Right lobe of liver (tissue), 6 donors: ENCODE measurements at regions not wholly inside any gene's neighbourhood (a gene's known extent, or its start where the extent isn't known, plus 50 kb on each side); places are given as distances from the start of the nearest gene placed in this dataset.

Experiments used
- ATAC-seq, 4 donors: fragments of 200-7000 bp; cut with Tn5 transposase; one replicate each; pipeline ENCODE4 v1.9.1; 2020; ENCODE audit warnings: mild to moderate bottlenecking in 4 of 4, moderate library complexity in 4 of 4
- DNase-seq, 3 donors: peaks; one replicate each; pipeline ENCODE4 v3.0.0-alpha.2; 2020
- H3K27ac ChIP-seq, 3 donors: fragments of 200-600 bp; one replicate each; pipeline ENCODE4 v1.8.0; 2022
- H3K27me3 ChIP-seq, 2 donors: fragments of 200-600 bp; one replicate each; pipeline ENCODE4 v1.8.0; 2022
- H3K36me3 ChIP-seq, 4 donors: fragments of 200-600 bp; sonication (generic) in 1 of 4; one replicate each; pipeline versions ENCODE4 v1.5.1 to v1.8.0; 2017 to 2022; ENCODE audit warnings: control low read depth in 1 of 4
- H3K4me1 ChIP-seq, 4 donors: fragments of 200-600 bp; sonication (generic) in 1 of 4; one replicate each; pipeline versions ENCODE4 v1.5.1 to v1.8.0; 2017 to 2022; ENCODE audit warnings: control low read depth in 1 of 4
- H3K4me3 ChIP-seq, 3 donors: fragments of 200-600 bp; one replicate each; pipeline ENCODE4 v1.8.0; 2022
- H3K9me3 ChIP-seq, 4 donors: fragments of 200-600 bp; sonication (generic) in 1 of 4; one replicate each; pipeline versions ENCODE4 v1.5.1 to v1.8.0; 2017 to 2022; ENCODE audit warnings: control low read depth in 1 of 4
- CTCF ChIP-seq, 4 donors: fragments of 200-600 bp in 3 of 4; fragments of 450-650 bp in 1 of 4; IDR thresholded peaks; one replicate each; pipeline versions ENCODE4 v1.5.1 to v1.8.0; 2016 to 2022; ENCODE audit warnings: antibody characterized with exemption in 4 of 4, mild to moderate bottlenecking in 2 of 4
- POLR2A ChIP-seq: fragments of 450-650 bp; IDR thresholded peaks from one replicate; pipeline ENCODE4 v1.6.1; 2017; ENCODE audit warnings: antibody characterized with exemption, mild to moderate bottlenecking
- WGBS: methylation state at CpG from one replicate; pipeline ENCODE4 v1.1.6; 2018; ENCODE audit warnings: low coverage, low lambda C conversion rate; ENCODE audit not compliant: insufficient coverage; ENCODE audit errors: missing lambda C conversion rate; 5-methylcytosine and 5-hydroxymethylcytosine counted together
- intact Hi-C, 2 donors: fragments of 100-400 bp; cut with DNase I; formaldehyde crosslinking; loops; one replicate each; pipeline versions ENCODE4 v1.11.2 to v1.14.1; 2022
- donor health status: DM: no; HTN: yes; CAD: no.
- donor health status: DM: no; HTN: no; CAD: no.
- donor health status: DM: no; HTN: no; CAD: no.
- donor health status: DM: no; HTN: yes; CAD: no.
- donor health status: DM: no; HTN: yes; CAD: no.

- H3K36me3 ChIP-seq, result no peaks in the 10 kb centered on the region
- no peak overlapping the region for H3K4me3 ChIP-seq
- H3K9me3 ChIP-seq, result no peaks in the 10 kb centered on the region
- no peak overlapping the region for H3K27ac ChIP-seq
- WGBS, result 16% methylated on average over 2 of the region's 3 CpGs
- H3K4me1 ChIP-seq, result no peaks in the 10 kb centered on the region
- H3K27me3 ChIP-seq, result no peaks in the 10 kb centered on the region
- DNase-seq (no peak), ATAC-seq (no peak)
- TF ChIP-seq POLR2A, result no peak
- no peak for TF ChIP-seq CTCF (IDR thresholded peaks at IDR 0.05)
- intact Hi-C loops, result no loop called here
These were observed 136.2 kb downstream of the SEC16B start for GRCh38 chr1:177833631-177834030.

DNA sequence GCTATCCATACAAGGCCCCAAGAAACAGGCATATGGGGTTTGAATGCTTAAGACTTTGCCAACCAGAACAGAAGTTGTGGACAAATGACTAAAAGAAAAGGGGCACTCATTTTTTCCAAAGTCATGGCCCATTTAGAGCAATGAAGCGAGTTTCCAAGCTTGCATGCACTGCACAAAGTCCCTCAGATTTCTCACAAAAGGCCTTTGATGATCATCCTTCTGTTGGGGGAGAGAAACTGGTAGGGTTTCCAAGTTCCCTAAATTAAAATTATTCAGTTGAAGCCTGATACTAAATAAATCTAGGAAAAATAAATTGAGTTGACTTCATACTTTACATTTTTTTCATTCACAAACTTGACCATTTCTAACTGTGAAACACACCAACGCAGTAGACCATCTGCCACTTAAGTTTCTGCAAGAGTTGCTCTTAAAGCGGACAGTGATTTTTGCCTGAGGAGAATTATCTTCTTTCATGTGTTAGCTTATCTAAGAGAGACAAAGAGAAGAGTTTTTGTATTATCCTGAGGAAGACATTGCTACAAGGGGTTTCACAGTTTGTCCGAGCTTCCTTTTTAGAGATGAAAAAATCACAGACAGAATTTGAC is 139.2 kb downstream of the SEC16B start:
- no peaks in the 10 kb centered on the region for H3K4me1 ChIP-seq
- intact Hi-C loops, result no loop called here
- no peak overlapping the region for H3K4me3 ChIP-seq
- H3K27me3 ChIP-seq, result no peaks in the 10 kb centered on the region
- ATAC-seq (no peak), DNase-seq (no peak)
- 80% methylated on average over 4 of the region's 4 CpGs for WGBS
- no peaks in the 10 kb centered on the region for H3K36me3 ChIP-seq
- no peak for TF ChIP-seq POLR2A
- TF ChIP-seq CTCF (IDR thresholded peaks at IDR 0.05), result no peak
- no peak overlapping the region for H3K27ac ChIP-seq
- H3K9me3 ChIP-seq, result no peaks in the 10 kb centered on the region

DNA sequence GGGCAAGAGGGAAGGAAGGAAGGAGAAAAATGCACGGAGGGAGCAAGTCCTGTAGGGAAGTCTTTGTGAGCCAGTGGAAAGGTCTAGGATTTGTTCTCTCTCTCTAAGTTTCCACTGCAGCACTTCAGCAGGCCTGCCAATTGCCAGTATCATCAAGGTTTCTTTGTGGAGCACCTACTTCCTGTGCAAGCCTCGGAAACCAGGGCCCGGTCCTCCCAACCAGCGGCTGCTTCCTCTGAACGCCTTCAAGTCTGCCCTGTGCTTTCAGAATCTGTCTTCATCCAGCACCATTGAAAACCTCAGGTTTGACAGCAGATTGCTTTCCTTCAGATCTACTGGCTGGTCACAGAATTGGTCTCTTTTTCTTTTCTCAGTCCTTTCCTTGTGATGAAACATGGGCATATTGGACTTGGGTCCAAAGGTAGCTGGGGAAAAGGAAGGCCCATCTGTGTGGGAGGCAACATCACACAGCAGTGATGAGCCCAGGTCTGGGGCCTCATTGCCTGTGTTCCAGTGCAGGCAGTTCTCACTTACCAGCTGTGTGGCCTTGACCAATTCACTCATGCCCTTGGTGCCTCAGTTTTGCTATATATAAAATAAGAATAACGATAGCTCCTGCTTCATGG is 144.5 kb downstream of the SEC16B start:
- TF ChIP-seq POLR2A (no peak), CTCF (IDR thresholded peaks at IDR 0.05) (no peak)
- intact Hi-C loops, result no loop called here
- ATAC-seq, result peak in 2 of 4 donors; percentile 28 to 31
- Histone ChIP-seq H3K27ac (no peak overlapping the region), H3K9me3 (no peaks in the 10 kb centered on the region), H3K4me3 (no peak overlapping the region), H3K27me3 (no peaks in the 10 kb centered on the region), H3K36me3 (no peaks in the 10 kb centered on the region), H3K4me1 (no peaks in the 10 kb centered on the region)
- no peak for DNase-seq
- WGBS, result 36% methylated on average over 1 of the region's 6 CpGs

DNA sequence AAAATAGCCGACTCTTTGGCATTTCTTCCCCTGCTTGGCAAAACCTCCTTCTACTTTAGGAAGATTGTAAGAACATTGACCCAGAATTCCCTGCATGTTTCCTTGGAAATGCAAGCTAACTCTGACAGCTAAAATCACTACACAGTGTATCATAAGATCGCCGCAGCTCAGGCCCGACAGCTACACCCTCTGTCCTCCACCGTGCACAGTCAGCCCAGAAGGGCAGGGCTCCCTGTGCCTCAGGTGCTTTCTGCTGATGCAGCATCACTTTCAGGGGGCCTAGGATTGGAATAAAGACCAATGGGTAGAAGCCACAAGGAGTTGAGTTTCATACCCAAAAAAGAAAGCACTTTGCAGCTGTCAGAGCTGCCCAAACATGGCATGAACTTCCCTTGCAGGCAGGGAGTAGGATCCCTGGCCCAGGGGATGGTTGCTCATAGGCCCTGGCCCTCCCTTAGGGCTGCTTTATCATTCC is 145.3 kb downstream of the SEC16B start:
- 85% methylated on average over 5 of the region's 5 CpGs for WGBS
- Histone ChIP-seq H3K4me3 (no peak overlapping the region), H3K4me1 (no peaks in the 10 kb centered on the region), H3K9me3 (no peaks in the 10 kb centered on the region), H3K36me3 (no peaks in the 10 kb centered on the region), H3K27me3 (no peaks in the 10 kb centered on the region), H3K27ac (no peak overlapping the region)
- no peak for DNase-seq
- TF ChIP-seq CTCF (IDR thresholded peaks at IDR 0.05) (no peak), POLR2A (no peak)
- ATAC-seq, result no peak
- intact Hi-C loops, result no loop called here
